OCI-LY3 (cell line): ENCODE measurements at regions not wholly inside any gene's neighbourhood (a gene's known extent, or its start where the extent isn't known, plus 50 kb on each side); places are given as distances from the start of the nearest gene placed in this dataset.
A peak's percentile ranks its signal among the peaks of the same experiment; 100 is the strongest.

Experiments
- H2AFZ ChIP-seq: fragments of 200-600, 300-600 bp; shearing (Covaris generic); 2 replicates; pipeline ENCODE4 v1.6.0; 2014; ENCODE audit warnings: antibody characterized with exemption, low read depth, low read length
- H3K27ac ChIP-seq: fragments of 200-600, 300-600 bp; sonication (generic); 2 replicates; pipeline ENCODE4 v1.5.1; 2014; ENCODE audit warnings: mild to moderate bottlenecking, low read length, moderate library complexity, mixed read lengths
- H3K27me3 ChIP-seq: fragments of 200-600, 300-600 bp; sonication (generic); 2 replicates; pipeline ENCODE4 v1.6.1; 2014; ENCODE audit warnings: low read depth, low read length, mixed read lengths
- H3K36me3 ChIP-seq: fragments of 200-600, 300-600 bp; sonication (generic); replicated peaks from 2 replicates; pipeline ENCODE3; 2014; ENCODE audit warnings: low read depth, low read length, mixed read lengths
- H3K4me1 ChIP-seq: fragments of 300-600, 200-600 bp; sonication (generic); 2 replicates; pipeline ENCODE4 v1.6.1; 2014; ENCODE audit warnings: low read length, mixed read lengths
- H3K4me2 ChIP-seq: fragments of 200-600, 300-600 bp; sonication (generic); 2 replicates; pipeline ENCODE4 v1.6.1; 2014; ENCODE audit warnings: low read length, mixed read lengths
- H3K4me3 ChIP-seq: fragments of 300-600, 200-600 bp; sonication (generic); 2 replicates; pipeline ENCODE4 v1.5.1; 2014; ENCODE audit warnings: antibody characterized with exemption, mild to moderate bottlenecking, low read length, moderate library complexity
- H3K79me2 ChIP-seq: fragments of 300-600, 200-600 bp; shearing (Covaris generic); 2 replicates; pipeline ENCODE4 v1.6.1; 2014; ENCODE audit warnings: mild to moderate bottlenecking, low read length, mixed read lengths
- H3K9ac ChIP-seq: fragments of 300-600, 200-600 bp; shearing (Covaris generic); 2 replicates; pipeline ENCODE4 v1.6.0; 2014; ENCODE audit warnings: mild to moderate bottlenecking, low read length, moderate library complexity
- H3K9me3 ChIP-seq: fragments of 200-600, 300-600 bp; shearing (Covaris generic); 2 replicates; pipeline ENCODE4 v1.6.1; 2014; ENCODE audit warnings: low read length, mixed read lengths; ENCODE audit not compliant: insufficient read depth
- H4K20me1 ChIP-seq: fragments of 200-600, 300-600 bp; sonication (generic); 2 replicates; pipeline ENCODE4 v1.6.1; 2016; ENCODE audit warnings: low read length, mixed read lengths; ENCODE audit not compliant: insufficient read depth
- EZH2phosphoT487 ChIP-seq: fragments of 200-600 bp; shearing (Covaris generic); IDR thresholded peaks from 2 replicates; pipeline ENCODE4 v1.6.1; 2018; ENCODE audit warnings: antibody characterized with exemption, mixed run types, low read depth
- TF ChIP-seq, protein P1 (sequence below): fragments of 200-600, 300-600 bp; sonication (generic); IDR thresholded peaks from 2 replicates; pipeline ENCODE4 v1.5.1; 2014; ENCODE audit warnings: antibody characterized with exemption, low read length, low read depth

DNA sequence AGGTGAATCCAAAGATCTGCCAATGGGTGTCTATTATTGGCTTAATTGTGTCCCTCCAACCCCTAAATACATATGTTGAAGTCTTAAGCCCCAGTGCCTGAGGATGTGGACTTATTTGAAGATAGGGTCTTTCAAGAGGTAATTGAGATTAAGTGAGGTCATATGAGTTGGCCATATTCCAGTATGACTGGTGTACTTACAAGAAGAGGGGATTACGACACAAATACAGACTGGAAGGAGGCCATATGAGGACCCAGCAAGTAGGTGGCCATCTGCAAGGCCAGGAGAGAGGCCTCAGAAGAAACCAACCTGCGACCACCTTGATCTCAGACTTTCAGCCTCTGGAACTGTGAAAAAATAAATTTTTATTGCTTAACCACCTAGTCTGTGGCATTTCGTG, 121.1 kb upstream of the FN1 start:
- Histone ChIP-seq H3K36me3 (no peaks in the 10 kb centered on the region), H3K4me3 (no peak overlapping the region), H3K27me3 (no peaks in the 10 kb centered on the region), H3K4me2 (no peak overlapping the region), H3K79me2 (no peaks in the 10 kb centered on the region), H4K20me1 (no peaks in the 10 kb centered on the region), H3K9me3 (no peaks in the 10 kb centered on the region), H3K27ac (no peak overlapping the region), H3K9ac (no peak overlapping the region), H3K4me1 (no peaks in the 10 kb centered on the region), H2AFZ (no peak overlapping the region)
- TF ChIP-seq, protein P1, sequence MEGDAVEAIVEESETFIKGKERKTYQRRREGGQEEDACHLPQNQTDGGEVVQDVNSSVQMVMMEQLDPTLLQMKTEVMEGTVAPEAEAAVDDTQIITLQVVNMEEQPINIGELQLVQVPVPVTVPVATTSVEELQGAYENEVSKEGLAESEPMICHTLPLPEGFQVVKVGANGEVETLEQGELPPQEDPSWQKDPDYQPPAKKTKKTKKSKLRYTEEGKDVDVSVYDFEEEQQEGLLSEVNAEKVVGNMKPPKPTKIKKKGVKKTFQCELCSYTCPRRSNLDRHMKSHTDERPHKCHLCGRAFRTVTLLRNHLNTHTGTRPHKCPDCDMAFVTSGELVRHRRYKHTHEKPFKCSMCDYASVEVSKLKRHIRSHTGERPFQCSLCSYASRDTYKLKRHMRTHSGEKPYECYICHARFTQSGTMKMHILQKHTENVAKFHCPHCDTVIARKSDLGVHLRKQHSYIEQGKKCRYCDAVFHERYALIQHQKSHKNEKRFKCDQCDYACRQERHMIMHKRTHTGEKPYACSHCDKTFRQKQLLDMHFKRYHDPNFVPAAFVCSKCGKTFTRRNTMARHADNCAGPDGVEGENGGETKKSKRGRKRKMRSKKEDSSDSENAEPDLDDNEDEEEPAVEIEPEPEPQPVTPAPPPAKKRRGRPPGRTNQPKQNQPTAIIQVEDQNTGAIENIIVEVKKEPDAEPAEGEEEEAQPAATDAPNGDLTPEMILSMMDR = no peak

- no peaks in the 10 kb centered on the region for H4K20me1 ChIP-seq
- no peak overlapping the region for H3K9ac ChIP-seq
- no peaks in the 10 kb centered on the region for H3K27me3 ChIP-seq
- no peaks in the 10 kb centered on the region for H3K36me3 ChIP-seq
- no peak for TF ChIP-seq EZH2phosphoT487
- TF ChIP-seq, protein P1 = no peak
- H3K9me3 ChIP-seq = no peaks in the 10 kb centered on the region
- no peaks in the 10 kb centered on the region for H3K79me2 ChIP-seq
- no peak overlapping the region for H3K27ac ChIP-seq
- H3K4me3 ChIP-seq = no peak overlapping the region
- no peak overlapping the region for H3K4me2 ChIP-seq
- H2AFZ ChIP-seq = no peak overlapping the region
- no peaks in the 10 kb centered on the region for H3K4me1 ChIP-seq
Measured at GRCh38 chr2:215554689-215555498, 119.0 kb upstream of the FN1 start.

DNA sequence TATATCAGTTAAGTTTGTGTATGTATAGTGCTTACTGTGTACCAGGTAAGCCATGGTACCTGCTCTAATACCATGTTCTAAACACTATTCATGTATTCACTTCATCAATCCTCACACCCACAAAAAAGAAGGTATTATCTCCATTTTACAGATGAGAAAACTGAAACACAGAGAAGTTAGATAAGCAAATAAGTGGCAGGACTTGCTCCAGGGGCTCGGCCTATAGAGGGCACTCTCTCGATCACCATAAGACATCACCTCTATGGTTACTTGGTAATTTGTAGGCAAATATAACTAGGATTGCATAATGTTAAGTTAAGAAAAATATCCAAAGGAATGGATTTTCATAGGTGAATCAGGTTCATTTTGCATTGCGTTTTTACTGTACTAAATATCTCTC, 118.1 kb upstream of the FN1 start:
- H4K20me1 ChIP-seq = no peaks in the 10 kb centered on the region
- no peak overlapping the region for H2AFZ ChIP-seq
- H3K4me3 ChIP-seq = no peak overlapping the region
- no peaks in the 10 kb centered on the region for H3K27me3 ChIP-seq
- no peak overlapping the region for H3K4me2 ChIP-seq
- no peaks in the 10 kb centered on the region for H3K4me1 ChIP-seq
- H3K27ac ChIP-seq = no peak overlapping the region
- no peaks in the 10 kb centered on the region for H3K79me2 ChIP-seq
- no peak for TF ChIP-seq EZH2phosphoT487
- TF ChIP-seq, protein P1 = peak; percentile 46
- H3K9ac ChIP-seq = no peak overlapping the region
- H3K9me3 ChIP-seq = no peaks in the 10 kb centered on the region
- H3K36me3 ChIP-seq = no peaks in the 10 kb centered on the region

- TF ChIP-seq, protein P1 = no peak
- TF ChIP-seq EZH2phosphoT487 = no peak
Measured at GRCh38 chr2:215552144-215552580, 116.3 kb upstream of the FN1 start.

More at GRCh38 chr2:215552144-215552580, 116.3 kb upstream of the FN1 start:
- H4K20me1 ChIP-seq = no peaks in the 10 kb centered on the region
- H3K79me2 ChIP-seq = no peaks in the 10 kb centered on the region
- H2AFZ ChIP-seq = no peak overlapping the region
- H3K27ac ChIP-seq = no peak overlapping the region
- H3K4me1 ChIP-seq = no peaks in the 10 kb centered on the region
- H3K9ac ChIP-seq = no peak overlapping the region
- H3K27me3 ChIP-seq = no peaks in the 10 kb centered on the region
- H3K4me3 ChIP-seq = no peak overlapping the region
- H3K4me2 ChIP-seq = no peak overlapping the region
- H3K36me3 ChIP-seq = no peaks in the 10 kb centered on the region
- no peaks in the 10 kb centered on the region for H3K9me3 ChIP-seq
